ENCODE measurements at regions not wholly inside any gene's neighbourhood (a gene's known extent, or its start where the extent isn't known, plus 50 kb on each side); places are given as distances from the start of the nearest gene placed in this dataset.

DNA sequence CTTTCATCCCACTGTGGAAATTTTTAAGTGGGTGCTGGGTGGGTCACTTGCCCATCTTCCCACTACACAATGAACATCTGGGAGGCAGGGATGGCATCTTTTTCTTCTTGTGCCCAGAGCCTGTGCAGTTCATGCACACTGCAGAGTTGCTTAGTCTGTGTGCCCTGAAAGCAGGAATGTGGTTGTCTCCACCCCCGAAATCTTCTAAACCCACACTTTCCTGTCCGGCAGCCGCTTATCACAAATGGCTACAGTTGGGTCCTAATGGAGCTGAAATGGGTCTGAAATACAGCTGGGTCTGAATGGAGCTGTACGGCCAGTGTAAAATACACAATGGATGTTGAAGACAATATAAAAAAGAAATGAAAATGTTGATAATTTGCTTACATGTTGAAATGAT is 112.1 kb upstream of the PMEPA1 start:
- no peak for TF ChIP-seq POLR2AphosphoS5 (IDR thresholded peaks at IDR 0.05; ENCODE audit: low read depth, low read length)
- TF ChIP-seq TAF1 (IDR thresholded peaks at IDR 0.05; ENCODE audit: borderline replicate concordance, insufficient read depth, low read length) = no peak
- TF ChIP-seq, protein P1, sequence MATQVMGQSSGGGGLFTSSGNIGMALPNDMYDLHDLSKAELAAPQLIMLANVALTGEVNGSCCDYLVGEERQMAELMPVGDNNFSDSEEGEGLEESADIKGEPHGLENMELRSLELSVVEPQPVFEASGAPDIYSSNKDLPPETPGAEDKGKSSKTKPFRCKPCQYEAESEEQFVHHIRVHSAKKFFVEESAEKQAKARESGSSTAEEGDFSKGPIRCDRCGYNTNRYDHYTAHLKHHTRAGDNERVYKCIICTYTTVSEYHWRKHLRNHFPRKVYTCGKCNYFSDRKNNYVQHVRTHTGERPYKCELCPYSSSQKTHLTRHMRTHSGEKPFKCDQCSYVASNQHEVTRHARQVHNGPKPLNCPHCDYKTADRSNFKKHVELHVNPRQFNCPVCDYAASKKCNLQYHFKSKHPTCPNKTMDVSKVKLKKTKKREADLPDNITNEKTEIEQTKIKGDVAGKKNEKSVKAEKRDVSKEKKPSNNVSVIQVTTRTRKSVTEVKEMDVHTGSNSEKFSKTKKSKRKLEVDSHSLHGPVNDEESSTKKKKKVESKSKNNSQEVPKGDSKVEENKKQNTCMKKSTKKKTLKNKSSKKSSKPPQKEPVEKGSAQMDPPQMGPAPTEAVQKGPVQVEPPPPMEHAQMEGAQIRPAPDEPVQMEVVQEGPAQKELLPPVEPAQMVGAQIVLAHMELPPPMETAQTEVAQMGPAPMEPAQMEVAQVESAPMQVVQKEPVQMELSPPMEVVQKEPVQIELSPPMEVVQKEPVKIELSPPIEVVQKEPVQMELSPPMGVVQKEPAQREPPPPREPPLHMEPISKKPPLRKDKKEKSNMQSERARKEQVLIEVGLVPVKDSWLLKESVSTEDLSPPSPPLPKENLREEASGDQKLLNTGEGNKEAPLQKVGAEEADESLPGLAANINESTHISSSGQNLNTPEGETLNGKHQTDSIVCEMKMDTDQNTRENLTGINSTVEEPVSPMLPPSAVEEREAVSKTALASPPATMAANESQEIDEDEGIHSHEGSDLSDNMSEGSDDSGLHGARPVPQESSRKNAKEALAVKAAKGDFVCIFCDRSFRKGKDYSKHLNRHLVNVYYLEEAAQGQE (IDR thresholded peaks at IDR 0.05; ENCODE audit: insufficient read depth in 1 of 2, low read depth in 2 of 2, low read length in 2 of 2) = no peak
